ENCODE measurements at regions not wholly inside any gene's neighbourhood (a gene's known extent, or its start where the extent isn't known, plus 50 kb on each side); places are given as distances from the start of the nearest gene placed in this dataset.
A peak's percentile ranks its signal among the peaks of the same experiment; 100 is the strongest.

DNA sequence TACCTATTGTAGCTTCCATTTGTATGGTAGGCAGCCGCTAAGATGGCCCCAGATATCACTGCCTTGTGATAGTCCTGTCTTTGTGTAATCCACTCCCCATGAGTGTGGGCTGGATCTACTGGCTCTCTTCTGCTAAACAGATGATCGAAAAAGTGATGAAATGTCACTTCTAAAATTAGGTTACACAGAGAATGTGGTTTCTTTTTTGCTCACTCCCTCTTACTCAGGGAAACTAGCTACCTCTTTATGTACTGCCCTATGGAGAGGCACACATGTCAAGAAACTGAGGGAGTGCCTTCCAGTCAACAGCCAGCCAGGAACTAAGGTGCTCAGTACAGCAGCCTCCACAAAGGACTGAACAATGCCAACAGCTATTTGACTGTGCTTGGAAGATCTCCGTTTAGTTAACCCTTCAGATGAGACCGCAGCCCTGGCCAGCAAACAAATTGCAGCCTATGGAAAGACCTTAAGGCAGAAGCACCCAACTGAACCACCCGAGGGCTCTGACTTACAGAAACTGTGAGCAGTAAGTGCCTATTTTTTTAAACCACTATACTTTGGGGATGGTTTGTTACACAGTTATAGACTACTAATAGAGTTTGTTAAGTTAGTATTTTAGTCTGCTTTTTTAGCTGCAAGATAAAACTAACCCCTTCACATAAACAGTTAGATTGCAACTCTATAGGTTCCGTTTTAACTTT is 113.2 kb upstream of the MAF start:
- H3K9me3 ChIP-seq = no peaks in the 10 kb centered on the region
- no peak overlapping the region for H3K4me3 ChIP-seq
- no peaks in the 10 kb centered on the region for H3K36me3 ChIP-seq
- H3K27me3 ChIP-seq = no peaks in the 10 kb centered on the region
- no peak overlapping the region for H3K27ac ChIP-seq
- peaks cover 0 to 8% (median 0%) of the 10 kb centered on the region in 4 donors for H3K4me1 ChIP-seq
- DNase-seq = no peak
- no peak for TF ChIP-seq POLR2A (IDR thresholded peaks at IDR 0.05)
- TF ChIP-seq, protein P1, sequence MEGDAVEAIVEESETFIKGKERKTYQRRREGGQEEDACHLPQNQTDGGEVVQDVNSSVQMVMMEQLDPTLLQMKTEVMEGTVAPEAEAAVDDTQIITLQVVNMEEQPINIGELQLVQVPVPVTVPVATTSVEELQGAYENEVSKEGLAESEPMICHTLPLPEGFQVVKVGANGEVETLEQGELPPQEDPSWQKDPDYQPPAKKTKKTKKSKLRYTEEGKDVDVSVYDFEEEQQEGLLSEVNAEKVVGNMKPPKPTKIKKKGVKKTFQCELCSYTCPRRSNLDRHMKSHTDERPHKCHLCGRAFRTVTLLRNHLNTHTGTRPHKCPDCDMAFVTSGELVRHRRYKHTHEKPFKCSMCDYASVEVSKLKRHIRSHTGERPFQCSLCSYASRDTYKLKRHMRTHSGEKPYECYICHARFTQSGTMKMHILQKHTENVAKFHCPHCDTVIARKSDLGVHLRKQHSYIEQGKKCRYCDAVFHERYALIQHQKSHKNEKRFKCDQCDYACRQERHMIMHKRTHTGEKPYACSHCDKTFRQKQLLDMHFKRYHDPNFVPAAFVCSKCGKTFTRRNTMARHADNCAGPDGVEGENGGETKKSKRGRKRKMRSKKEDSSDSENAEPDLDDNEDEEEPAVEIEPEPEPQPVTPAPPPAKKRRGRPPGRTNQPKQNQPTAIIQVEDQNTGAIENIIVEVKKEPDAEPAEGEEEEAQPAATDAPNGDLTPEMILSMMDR (IDR thresholded peaks at IDR 0.05) = no peak

DNA sequence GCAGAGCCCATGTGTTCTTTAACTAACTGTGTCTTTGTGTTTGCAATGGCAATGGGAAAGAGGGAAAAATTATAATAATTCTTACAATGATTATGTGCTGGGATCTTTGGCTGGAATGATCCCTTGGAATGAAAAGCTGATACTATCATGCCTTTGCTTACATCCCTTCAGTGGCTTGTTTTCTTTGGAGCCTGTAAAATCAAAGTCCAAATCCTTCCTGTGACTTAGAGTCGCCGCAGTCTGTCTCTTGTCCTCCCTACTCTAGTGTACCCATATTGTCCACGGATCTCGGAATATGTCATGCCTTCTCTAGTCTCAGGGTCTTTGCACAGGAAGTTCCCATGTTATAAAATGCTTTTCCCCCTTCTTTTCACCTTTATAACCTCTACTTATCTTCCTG is 111.7 kb upstream of the MAF start:
- no peak overlapping the region for H3K27ac ChIP-seq
- no peaks in the 10 kb centered on the region for H3K9me3 ChIP-seq
- H3K27me3 ChIP-seq = no peaks in the 10 kb centered on the region
- no peak for TF ChIP-seq POLR2A (IDR thresholded peaks at IDR 0.05)
- TF ChIP-seq, protein P1 (IDR thresholded peaks at IDR 0.05) = no peak
- DNase-seq = no peak
- no peaks in the 10 kb centered on the region for H3K36me3 ChIP-seq
- peaks cover 0 to 5% (median 0%) of the 10 kb centered on the region in 4 donors for H3K4me1 ChIP-seq
- no peak overlapping the region for H3K4me3 ChIP-seq

DNA sequence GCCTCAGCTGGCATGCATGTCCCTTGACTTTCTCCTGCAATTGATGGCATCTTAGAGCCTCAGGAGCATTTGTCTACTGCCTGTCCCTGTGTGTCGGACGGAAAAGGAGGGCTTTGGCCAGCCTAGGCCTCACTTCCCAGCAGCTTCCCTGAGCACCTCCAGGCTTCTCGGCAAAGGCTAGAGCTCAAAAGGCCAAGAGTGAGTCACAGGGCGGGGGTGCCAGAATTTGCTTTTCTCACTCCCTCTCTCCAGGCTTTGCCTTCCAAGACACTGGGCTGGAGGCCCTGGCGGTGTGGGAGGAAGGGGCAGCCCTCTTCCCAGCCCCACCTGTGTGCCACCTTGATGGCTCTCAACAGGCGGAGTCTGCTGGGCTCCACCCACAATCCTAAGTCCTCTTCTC is 107.3 kb upstream of the MAF start:
- no peaks in the 10 kb centered on the region for H3K27me3 ChIP-seq
- H3K4me3 ChIP-seq = no peak overlapping the region
- no peak overlapping the region for H3K27ac ChIP-seq
- no peaks in the 10 kb centered on the region for H3K9me3 ChIP-seq
- TF ChIP-seq, protein P1 (IDR thresholded peaks at IDR 0.05) = no peak
- no peak for TF ChIP-seq POLR2A (IDR thresholded peaks at IDR 0.05)
- DNase-seq = peak in 2 of 3 donors; percentile 57 to 71
- H3K36me3 ChIP-seq = no peaks in the 10 kb centered on the region
- peaks cover 0 to 5% (median 0%) of the 10 kb centered on the region in 4 donors for H3K4me1 ChIP-seq

DNA sequence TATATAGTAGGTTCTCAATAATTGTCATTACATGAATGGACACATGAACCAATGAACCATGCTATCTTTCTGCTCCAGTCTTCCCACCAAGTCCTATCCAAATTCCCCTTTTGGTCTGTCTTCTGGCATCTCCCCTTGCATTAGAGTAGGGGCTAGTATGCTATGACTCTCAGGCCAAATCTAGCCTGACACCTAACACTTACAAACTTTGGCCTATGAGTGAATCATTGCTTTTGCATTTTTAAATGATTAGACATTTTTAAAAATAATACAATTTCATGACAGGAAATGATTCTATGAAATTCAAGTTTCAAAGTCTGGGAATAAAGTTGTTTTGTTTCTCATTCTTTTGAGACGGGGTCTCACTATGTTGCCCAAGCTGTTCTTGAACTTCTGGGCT is 102.5 kb upstream of the MAF start:
- H3K4me1 ChIP-seq = peaks cover 0 to 5% (median 0%) of the 10 kb centered on the region in 4 donors
- TF ChIP-seq, protein P1 (IDR thresholded peaks at IDR 0.05) = no peak
- no peak for TF ChIP-seq POLR2A (IDR thresholded peaks at IDR 0.05)
- no peaks in the 10 kb centered on the region for H3K27me3 ChIP-seq
- no peak overlapping the region for H3K4me3 ChIP-seq
- DNase-seq = no peak
- no peaks in the 10 kb centered on the region for H3K36me3 ChIP-seq
- H3K27ac ChIP-seq = no peak overlapping the region
- H3K9me3 ChIP-seq = no peaks in the 10 kb centered on the region

DNA sequence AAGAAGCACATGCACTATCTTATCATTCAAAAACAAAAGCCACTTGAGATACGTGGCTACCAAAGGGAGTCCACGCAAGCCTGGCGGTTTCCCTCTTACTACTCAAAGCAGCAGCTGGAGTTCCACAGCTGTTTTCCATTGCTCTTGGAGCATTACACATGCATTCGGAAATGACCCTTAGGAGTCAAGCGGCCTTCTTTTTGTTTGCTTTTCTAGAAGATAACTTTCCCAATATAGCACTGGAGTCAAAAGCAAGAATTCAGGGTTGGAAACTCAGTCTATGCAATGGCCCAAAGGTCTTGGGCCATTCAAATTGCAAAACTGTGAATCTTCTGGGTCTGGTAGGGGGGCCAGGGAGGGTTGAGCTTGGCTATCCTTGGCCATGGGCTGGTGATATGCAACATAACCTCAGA is 97.8 kb upstream of the MAF start:
- TF ChIP-seq, protein P1 (IDR thresholded peaks at IDR 0.05) = no peak
- no peak for TF ChIP-seq POLR2A (IDR thresholded peaks at IDR 0.05)
- no peak overlapping the region for H3K4me3 ChIP-seq

More for the DNA sequence above, 97.8 kb upstream of the MAF start:
- Histone ChIP-seq H3K9me3 (no peaks in the 10 kb centered on the region), H3K27ac (no peak overlapping the region), H3K27me3 (no peaks in the 10 kb centered on the region), H3K36me3 (no peaks in the 10 kb centered on the region), H3K4me1 (no peaks in the 10 kb centered on the region)
- no peak for DNase-seq

Data from Peyer's patch (tissue), 4 donors.